K562 (cell line): ENCODE measurements at regions not wholly inside any gene's neighbourhood (a gene's known extent, or its start where the extent isn't known, plus 50 kb on each side); places are given as distances from the start of the nearest gene placed in this dataset.

Source experiments
- ATAC-seq: fragments of 200-7000 bp; cut with Tn5 transposase; 3 replicates; pipeline ENCODE4 v1.9.1; 2020; ENCODE audit warnings: moderate library complexity
- BruUV-seq: library from RNA; stranded (reverse); fragments of 400-500 nt; replicated peaks from 2 replicates; lab custom pipeline; 2021; lab: Mats Ljungman, UMichigan
- CTCF ChIA-PET: fragments of 300-600 bp; formaldehyde crosslinking; extraction: SDS; loops from one replicate; lab custom pipeline; 2021; ENCODE audit warnings: low intra/inter-chr PET ratio; lab: Yijun Ruan, JAX
- POLR2A ChIA-PET: fragments of 300-600, 350-650 bp; sonication (Branson Sonifier 250); formaldehyde crosslinking; extraction: SDS; loops from one replicate; lab custom pipeline; 2021; ENCODE audit warnings: antibody characterized with exemption, inconsistent platforms; lab: Yijun Ruan, JAX
- DNase-seq, 4 experiments: peaks; one replicate each; pipeline versions ENCODE4 v3.0.0 to v3.0.0-alpha.2; 2011 to 2018; ENCODE audit warnings: low spot score in 3 of 4, mixed read lengths in 3 of 4; ENCODE audit errors: extremely low read depth in 1 of 4
- FAIRE-seq: peaks from 2 replicates; lab custom pipeline; 2011; peaks lifted over from hg19 to GRCh38; lab: Jason Lieb, UNC
- H2AFZ ChIP-seq: 2 replicates; pipeline ENCODE4 v1.6.0; 2011; ENCODE audit warnings: low read depth, low read length, control low read depth, inconsistent platforms
- H3K27ac ChIP-seq: fragments of 200-600 bp; 3 replicates; pipeline ENCODE4 v1.8.0; 2011; ENCODE audit warnings: low read depth, mild to moderate bottlenecking, control low read depth, inconsistent platforms, low read length, moderate library complexity, mixed read lengths; ENCODE audit errors: extremely low read depth
- H3K27me3 ChIP-seq, 2 experiments: fragments of 300-600 bp in 1 of 2; 2 replicates in 1 of 2; 3 replicates in 1 of 2; pipeline versions ENCODE4 v1.6.0 to v1.8.0; 2011; ENCODE audit warnings: inconsistent platforms in 2 of 2, low read length in 2 of 2, mild to moderate bottlenecking in 1 of 2, mixed read lengths in 1 of 2, moderate library complexity in 1 of 2; ENCODE audit not compliant: control insufficient read depth in 2 of 2, insufficient read depth in 2 of 2
- H3K36me3 ChIP-seq: fragments of 300-600 bp; 3 replicates; pipeline ENCODE4 v1.8.0; 2011; ENCODE audit warnings: mild to moderate bottlenecking, low read length, inconsistent platforms; ENCODE audit not compliant: control insufficient read depth, insufficient read depth
- H3K4me1 ChIP-seq, 2 experiments: fragments of 200-600 bp in 1 of 2; replicated peaks in 1 of 2; 2 replicates in 1 of 2; 3 replicates in 1 of 2; pipeline versions ENCODE4 v1.5.1 to v1.8.0; 2011; ENCODE audit warnings: inconsistent platforms in 2 of 2, low read length in 2 of 2, mild to moderate bottlenecking in 1 of 2, mixed read lengths in 1 of 2, moderate library complexity in 1 of 2; ENCODE audit not compliant: control insufficient read depth in 2 of 2, insufficient read depth in 2 of 2
- H3K4me2 ChIP-seq: 2 replicates; pipeline ENCODE4 v1.6.1; 2011; ENCODE audit warnings: low read length, control low read depth, inconsistent platforms, mixed read lengths; ENCODE audit not compliant: insufficient read depth
- H3K4me3 ChIP-seq: fragments of 200-600 bp; sonication (generic), shearing (Covaris generic); 2 replicates; pipeline ENCODE4 v1.5.1; 2016; ENCODE audit warnings: control low read depth, inconsistent platforms
- H3K79me2 ChIP-seq: fragments of 200-600 bp; 3 replicates; pipeline ENCODE4 v1.8.0; 2011; ENCODE audit warnings: low read length, inconsistent platforms; ENCODE audit not compliant: control insufficient read depth, insufficient read depth
- H3K9ac ChIP-seq, 2 experiments: 2 replicates each; pipeline versions ENCODE4 v1.6.0 to v1.6.1; 2011; ENCODE audit warnings: low read depth in 2 of 2, low read length in 2 of 2, control low read depth in 1 of 2, inconsistent platforms in 1 of 2, mild to moderate bottlenecking in 1 of 2, mixed read lengths in 1 of 2; ENCODE audit not compliant: insufficient read depth in 1 of 2
- H3K9me1 ChIP-seq: one replicate; pipeline ENCODE4 v1.6.0; 2011; ENCODE audit warnings: inconsistent platforms, mild to moderate bottlenecking, low read length, moderate library complexity; ENCODE audit not compliant: control insufficient read depth, insufficient read depth
- H3K9me3 ChIP-seq: replicated peaks from 2 replicates; pipeline ENCODE4 v1.5.1; 2011; ENCODE audit warnings: low read depth, low read length, inconsistent platforms; ENCODE audit not compliant: control insufficient read depth, insufficient read depth
- H4K20me1 ChIP-seq: replicated peaks from 2 replicates; pipeline ENCODE4 v1.6.1; 2011; ENCODE audit warnings: low read length, inconsistent platforms, mixed read lengths; ENCODE audit not compliant: control insufficient read depth, insufficient read depth
- FOXP1 ChIP-seq: sonication (generic); formaldehyde crosslinking; IDR thresholded peaks from 2 replicates; pipeline ENCODE4 v1.8.0; 2022; ENCODE audit warnings: mild to moderate bottlenecking, missing genetic modification reagents
- KLF10 ChIP-seq: fragments of 250-450 bp; sonication (Bioruptor Pico); IDR thresholded peaks from 2 replicates; pipeline ENCODE4 v1.6.1; 2021; ENCODE audit warnings: matching md5 sums
- STAG1 ChIP-seq: sonication (generic); formaldehyde crosslinking; IDR thresholded peaks from 2 replicates; pipeline ENCODE4 v1.5.0; 2020; ENCODE audit warnings: missing genetic modification reagents, borderline replicate concordance
- TBP ChIP-seq: optimal IDR thresholded peaks from 2 replicates; pipeline ENCODE3; 2011; ENCODE audit warnings: low read depth, low read length, improper control_type of control experiment
- XRCC5 ChIP-seq: fragments of 200-400 bp; formaldehyde crosslinking; IDR thresholded peaks from 2 replicates; pipeline ENCODE4 v1.6.1; 2017; ENCODE audit warnings: low read depth, mild to moderate bottlenecking, low read length
- ZNF165 ChIP-seq: fragments of 250-450 bp; sonication (Bioruptor Pico); IDR thresholded peaks from 2 replicates; pipeline ENCODE4 v1.4.0; 2020; ENCODE audit warnings: borderline replicate concordance
- ZNF217 ChIP-seq: sonication (generic); formaldehyde crosslinking; IDR thresholded peaks from 2 replicates; pipeline ENCODE4 v1.8.0; 2022; ENCODE audit warnings: mild to moderate bottlenecking, missing genetic modification reagents
- ZNF699 ChIP-seq: fragments of 250-450 bp; sonication (Bioruptor Pico); IDR thresholded peaks from 2 replicates; pipeline ENCODE4 v1.8.0; 2021; ENCODE audit warnings: mild to moderate bottlenecking, moderate library complexity; ENCODE audit not compliant: insufficient replicate concordance
- WGBS: fragments of 100-300 bp; shearing (Covaris generic); methylation state at CpG from one replicate; pipeline ENCODE4 v1.1.6; 2016; ENCODE audit warnings: low coverage, mixed read lengths; ENCODE audit not compliant: insufficient coverage; ENCODE audit errors: missing lambda C conversion rate; 5-methylcytosine and 5-hydroxymethylcytosine counted together
- in situ Hi-C: fragments of 300-500 bp; cut with MboI; formaldehyde crosslinking; loops from 4 replicates; pipeline ENCODE4 v1.15.0; 2018; ENCODE audit warnings: inconsistent platforms, mixed read lengths
- intact Hi-C: fragments of 100-400 bp; cut with micrococcal nuclease; formaldehyde crosslinking; loops from 2 replicates; pipeline ENCODE4 v1.14.2; 2022
- TF ChIP-seq, protein P1 (sequence below): fragments of 250-450 bp; sonication (Bioruptor Pico); IDR thresholded peaks from 2 replicates; pipeline ENCODE4 v1.4.0; 2020; ENCODE audit warnings: mild to moderate bottlenecking
- TF ChIP-seq, protein P2 (sequence below): fragments of 450-650 bp; IDR thresholded peaks from 2 replicates; pipeline ENCODE4 v1.6.1; 2018; ENCODE audit not compliant: partially characterized antibody
- TF ChIP-seq, protein P3 (sequence below), 2 experiments: IDR thresholded peaks; 2 replicates each; pipeline ENCODE4 v1.6.1; 2011; ENCODE audit warnings: borderline replicate concordance in 1 of 2, control low read depth in 1 of 2, low read depth in 1 of 2, low read length in 1 of 2, mild to moderate bottlenecking in 1 of 2, mixed read lengths in 1 of 2, moderate library complexity in 1 of 2; ENCODE audit not compliant: insufficient read depth in 1 of 2, insufficient read length in 1 of 2, poor library complexity in 1 of 2, severe bottlenecking in 1 of 2; ENCODE audit errors: extremely low read depth in 1 of 2

DNA sequence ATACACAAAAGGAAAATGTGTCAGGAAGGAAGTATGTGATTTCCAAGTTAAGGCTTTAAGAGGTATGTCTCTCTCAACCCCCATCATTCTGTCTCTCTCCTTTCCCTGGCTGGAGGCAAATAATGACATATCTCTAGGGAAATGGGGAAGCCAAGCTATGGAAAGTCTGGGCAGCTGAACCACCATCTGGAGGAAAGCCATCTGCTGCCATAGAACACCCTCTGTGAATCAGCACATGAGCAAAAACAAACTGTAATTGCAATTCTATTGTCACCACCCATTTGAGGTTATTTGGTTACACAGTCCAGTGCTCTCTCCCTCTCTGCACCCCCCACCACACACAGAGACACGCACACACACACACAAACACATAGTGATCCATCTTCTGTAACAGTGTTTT is 766.2 kb downstream of the FLRT2 start:
- FAIRE-seq (no peak), DNase-seq (no peak), ATAC-seq (no peak)
- no peak overlapping the region for H3K4me3 ChIP-seq
- no peak overlapping the region for H3K27ac ChIP-seq
- H3K27me3 ChIP-seq: no peaks in the 10 kb centered on the region
- no CpG with 5 or more reads among the region's 1 CpG for WGBS
- H3K36me3 ChIP-seq: no peaks in the 10 kb centered on the region
- H3K9me1 ChIP-seq: no peaks in the 10 kb centered on the region
- intact Hi-C loops (no loop called here), in situ Hi-C loops (no loop called here)
- no peaks in the 10 kb centered on the region for H4K20me1 ChIP-seq
- BruUV-seq: no TSS peak
- H3K79me2 ChIP-seq: no peaks in the 10 kb centered on the region
- H3K4me1 ChIP-seq: no peaks in the 10 kb centered on the region
- no peaks in the 10 kb centered on the region for H3K9me3 ChIP-seq
- CTCF ChIA-PET: no interaction called here
- TF ChIP-seq FOXP1 (CRISPR knock-in tag) (no peak), TBP (no peak), ZNF699 (CRISPR knock-in tag) (no peak), XRCC5 (no peak), ZNF165 (CRISPR knock-in tag) (no peak), KLF10 (no peak), ZNF217 (CRISPR knock-in tag) (no peak), STAG1 (CRISPR knock-in tag) (no peak)
- TF ChIP-seq, protein P1, sequence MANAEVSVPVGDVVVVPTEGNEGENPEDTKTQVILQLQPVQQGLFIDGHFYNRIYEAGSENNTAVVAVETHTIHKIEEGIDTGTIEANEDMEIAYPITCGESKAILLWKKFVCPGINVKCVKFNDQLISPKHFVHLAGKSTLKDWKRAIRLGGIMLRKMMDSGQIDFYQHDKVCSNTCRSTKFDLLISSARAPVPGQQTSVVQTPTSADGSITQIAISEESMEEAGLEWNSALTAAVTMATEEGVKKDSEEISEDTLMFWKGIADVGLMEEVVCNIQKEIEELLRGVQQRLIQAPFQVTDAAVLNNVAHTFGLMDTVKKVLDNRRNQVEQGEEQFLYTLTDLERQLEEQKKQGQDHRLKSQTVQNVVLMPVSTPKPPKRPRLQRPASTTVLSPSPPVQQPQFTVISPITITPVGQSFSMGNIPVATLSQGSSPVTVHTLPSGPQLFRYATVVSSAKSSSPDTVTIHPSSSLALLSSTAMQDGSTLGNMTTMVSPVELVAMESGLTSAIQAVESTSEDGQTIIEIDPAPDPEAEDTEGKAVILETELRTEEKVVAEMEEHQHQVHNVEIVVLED (CRISPR knock-in tag): no peak
- TF ChIP-seq, protein P2, sequence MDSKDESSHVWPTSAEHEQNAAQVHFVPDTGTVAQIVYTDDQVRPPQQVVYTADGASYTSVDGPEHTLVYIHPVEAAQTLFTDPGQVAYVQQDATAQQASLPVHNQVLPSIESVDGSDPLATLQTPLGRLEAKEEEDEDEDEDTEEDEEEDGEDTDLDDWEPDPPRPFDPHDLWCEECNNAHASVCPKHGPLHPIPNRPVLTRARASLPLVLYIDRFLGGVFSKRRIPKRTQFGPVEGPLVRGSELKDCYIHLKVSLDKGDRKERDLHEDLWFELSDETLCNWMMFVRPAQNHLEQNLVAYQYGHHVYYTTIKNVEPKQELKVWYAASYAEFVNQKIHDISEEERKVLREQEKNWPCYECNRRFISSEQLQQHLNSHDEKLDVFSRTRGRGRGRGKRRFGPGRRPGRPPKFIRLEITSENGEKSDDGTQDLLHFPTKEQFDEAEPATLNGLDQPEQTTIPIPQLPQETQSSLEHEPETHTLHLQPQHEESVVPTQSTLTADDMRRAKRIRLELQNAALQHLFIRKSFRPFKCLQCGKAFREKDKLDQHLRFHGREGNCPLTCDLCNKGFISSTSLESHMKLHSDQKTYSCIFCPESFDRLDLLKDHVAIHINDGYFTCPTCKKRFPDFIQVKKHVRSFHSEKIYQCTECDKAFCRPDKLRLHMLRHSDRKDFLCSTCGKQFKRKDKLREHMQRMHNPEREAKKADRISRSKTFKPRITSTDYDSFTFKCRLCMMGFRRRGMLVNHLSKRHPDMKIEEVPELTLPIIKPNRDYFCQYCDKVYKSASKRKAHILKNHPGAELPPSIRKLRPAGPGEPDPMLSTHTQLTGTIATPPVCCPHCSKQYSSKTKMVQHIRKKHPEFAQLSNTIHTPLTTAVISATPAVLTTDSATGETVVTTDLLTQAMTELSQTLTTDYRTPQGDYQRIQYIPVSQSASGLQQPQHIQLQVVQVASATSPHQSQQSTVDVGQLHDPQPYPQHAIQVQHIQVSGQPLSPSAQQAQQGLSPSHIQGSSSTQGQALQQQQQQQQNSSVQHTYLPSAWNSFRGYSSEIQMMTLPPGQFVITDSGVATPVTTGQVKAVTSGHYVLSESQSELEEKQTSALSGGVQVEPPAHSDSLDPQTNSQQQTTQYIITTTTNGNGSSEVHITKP: no peak
- TF ChIP-seq, protein P3, sequence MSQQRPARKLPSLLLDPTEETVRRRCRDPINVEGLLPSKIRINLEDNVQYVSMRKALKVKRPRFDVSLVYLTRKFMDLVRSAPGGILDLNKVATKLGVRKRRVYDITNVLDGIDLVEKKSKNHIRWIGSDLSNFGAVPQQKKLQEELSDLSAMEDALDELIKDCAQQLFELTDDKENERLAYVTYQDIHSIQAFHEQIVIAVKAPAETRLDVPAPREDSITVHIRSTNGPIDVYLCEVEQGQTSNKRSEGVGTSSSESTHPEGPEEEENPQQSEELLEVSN (IDR thresholded peaks at IDR 0.05; ENCODE audit: borderline replicate concordance in 1 of 2, extremely low read depth in 1 of 2, insufficient read depth in 1 of 2, insufficient read length in 1 of 2, low read depth in 1 of 2, low read length in 1 of 2, poor library complexity in 1 of 2, severe bottlenecking in 1 of 2): no peak
- no peak overlapping the region for H3K9ac ChIP-seq
- POLR2A ChIA-PET: no interaction called here
- H3K4me2 ChIP-seq: no peak overlapping the region
- H2AFZ ChIP-seq: no peak overlapping the region
